Bronchial epithelial cell (primary cell): ENCODE measurements at regions not wholly inside any gene's neighbourhood (a gene's known extent, or its start where the extent isn't known, plus 50 kb on each side); places are given as distances from the start of the nearest gene placed in this dataset.

Experiments
- DNase-seq: peaks from one replicate; pipeline ENCODE4 v3.0.0-alpha.2; 2010; ENCODE audit warnings: low read depth
- FAIRE-seq: peaks from 2 replicates; lab custom pipeline; 2011; peaks lifted over from hg19 to GRCh38; lab: Jason Lieb, UNC
- H3K27me3 ChIP-seq: 2 replicates; pipeline ENCODE4 v1.5.1; 2011; ENCODE audit warnings: low read length; ENCODE audit not compliant: control insufficient read depth, insufficient read depth
- H3K36me3 ChIP-seq: 2 replicates; pipeline ENCODE4 v1.5.1; 2011; ENCODE audit warnings: low read length; ENCODE audit not compliant: control insufficient read depth, insufficient read depth
- H3K4me3 ChIP-seq: 2 replicates; pipeline ENCODE4 v1.5.1; 2011; ENCODE audit warnings: mild to moderate bottlenecking, low read depth, low read length, control low read depth
- CTCF ChIP-seq: IDR thresholded peaks from 2 replicates; pipeline ENCODE4 v1.5.1; 2011; ENCODE audit warnings: mild to moderate bottlenecking, moderate library complexity, low read length, control low read depth, inconsistent platforms; ENCODE audit not compliant: insufficient read depth, severe bottlenecking

DNA sequence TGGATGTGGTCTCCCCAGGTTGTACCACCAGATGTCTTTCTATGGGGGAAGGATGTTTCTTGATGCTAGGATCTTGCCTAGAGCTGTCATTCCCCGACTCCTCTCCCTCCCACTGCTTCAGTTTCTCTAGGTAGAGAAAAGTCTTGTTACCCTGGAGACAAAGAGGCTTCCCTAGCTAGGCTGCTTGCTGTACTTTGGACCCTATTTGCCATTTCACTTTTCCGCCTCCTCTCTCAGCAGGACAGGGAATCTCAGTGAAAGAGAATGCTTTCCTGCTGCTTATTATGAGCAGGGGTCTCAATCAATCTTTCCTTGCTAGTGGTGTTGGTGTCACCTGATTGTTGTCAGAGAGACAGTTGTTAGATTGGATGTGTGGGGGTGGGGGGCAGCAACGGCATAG is 818.8 kb upstream of the GYPC start:
- TF ChIP-seq CTCF = no peak
- FAIRE-seq (no peak), DNase-seq (no peak)
- Histone ChIP-seq H3K4me3 (no peak overlapping the region), H3K27me3 (no peaks in the 10 kb centered on the region), H3K36me3 (no peaks in the 10 kb centered on the region)

- no peak for TF ChIP-seq CTCF
- H3K36me3 ChIP-seq = no peaks in the 10 kb centered on the region
- FAIRE-seq (no peak), DNase-seq (no peak)
- H3K4me3 ChIP-seq = no peak overlapping the region
- H3K27me3 ChIP-seq = no peaks in the 10 kb centered on the region
Measured at GRCh38 chr2:125837611-125838010, 818.3 kb upstream of the GYPC start.

- Histone ChIP-seq H3K4me3 (no peak overlapping the region), H3K36me3 (no peaks in the 10 kb centered on the region), H3K27me3 (no peaks in the 10 kb centered on the region)
- FAIRE-seq = no peak
- no peak for TF ChIP-seq CTCF
- no peak for DNase-seq
Measured at GRCh38 chr2:125839945-125840344, 816.0 kb upstream of the GYPC start.

DNA sequence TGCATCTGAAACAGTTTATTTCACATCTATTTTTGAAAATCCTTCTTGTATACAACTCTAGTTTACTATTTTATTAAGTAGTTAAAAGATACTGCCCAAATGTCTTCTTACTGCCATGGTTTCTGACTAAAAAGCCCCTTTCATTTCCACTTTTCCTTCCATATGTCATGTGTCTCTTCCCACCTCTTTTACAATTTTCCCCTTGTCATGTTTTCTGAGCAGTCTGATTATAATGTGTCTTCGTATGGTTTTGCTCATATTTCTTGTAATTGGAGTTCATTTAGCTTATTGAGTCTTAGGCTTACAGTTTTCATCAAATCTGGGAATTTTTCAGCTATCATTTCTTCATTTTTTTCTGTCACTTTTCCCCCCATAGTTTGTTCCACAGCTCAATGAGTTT is 813.9 kb upstream of the GYPC start:
- H3K27me3 ChIP-seq = no peaks in the 10 kb centered on the region
- no peak overlapping the region for H3K4me3 ChIP-seq
- no peak for DNase-seq
- FAIRE-seq = no peak
- TF ChIP-seq CTCF = no peak
- H3K36me3 ChIP-seq = no peaks in the 10 kb centered on the region

DNA sequence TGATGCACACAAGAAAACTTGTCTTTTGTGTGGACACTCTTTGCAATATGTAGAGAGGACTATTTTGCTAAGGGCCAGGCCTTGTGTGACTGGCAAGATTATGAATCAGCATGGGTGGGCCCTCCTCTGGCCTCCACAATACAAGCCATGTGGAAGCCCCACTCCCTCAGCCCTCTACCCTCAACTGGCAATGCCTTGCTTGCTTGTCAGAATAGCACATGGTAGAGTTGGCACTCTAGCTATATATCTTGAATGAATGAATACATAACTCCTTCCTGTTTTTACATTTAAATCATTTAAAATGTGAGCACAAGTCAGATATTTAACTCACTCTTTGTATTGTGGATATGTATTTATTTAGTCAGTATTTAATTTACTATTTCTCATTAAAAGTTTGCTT is 805.4 kb upstream of the GYPC start:
- FAIRE-seq (no peak), DNase-seq (no peak)
- Histone ChIP-seq H3K27me3 (no peaks in the 10 kb centered on the region), H3K36me3 (no peaks in the 10 kb centered on the region), H3K4me3 (no peak overlapping the region)
- no peak for TF ChIP-seq CTCF

DNA sequence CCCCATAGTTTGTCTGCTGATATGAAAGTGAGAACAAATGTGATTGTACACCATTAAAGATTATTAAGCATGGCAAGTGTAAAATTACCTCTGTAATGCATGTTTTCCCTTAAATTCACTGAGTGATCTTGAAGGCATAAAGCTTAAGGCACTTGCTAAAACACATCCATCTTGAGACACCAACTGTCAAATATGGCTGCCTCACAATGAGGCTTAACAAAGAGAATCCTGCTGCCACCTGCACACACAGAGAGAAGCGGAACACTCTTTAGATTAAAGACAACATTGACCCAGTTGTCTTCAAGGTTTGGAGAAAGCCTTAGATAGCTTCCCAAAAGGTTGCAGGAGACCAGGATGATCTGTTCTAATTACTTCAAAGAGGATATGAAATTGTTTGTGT is 803.6 kb upstream of the GYPC start:
- FAIRE-seq (no peak), DNase-seq (no peak)
- no peaks in the 10 kb centered on the region for H3K36me3 ChIP-seq
- H3K27me3 ChIP-seq = no peaks in the 10 kb centered on the region
- TF ChIP-seq CTCF = no peak
- no peak overlapping the region for H3K4me3 ChIP-seq
